HCT116 (cell line): ENCODE measurements at regions not wholly inside any gene's neighbourhood (a gene's known extent, or its start where the extent isn't known, plus 50 kb on each side); places are given as distances from the start of the nearest gene placed in this dataset.
A peak's percentile ranks its signal among the peaks of the same experiment; 100 is the strongest.

ENCODE experiments used
- ATAC-seq: fragments of 200-7000 bp; cut with Tn5 transposase; 2 replicates; pipeline ENCODE4 v1.9.1; 2020; ENCODE audit warnings: mild to moderate bottlenecking, moderate library complexity
- BruUV-seq: library from RNA; stranded (reverse); fragments of 400-500 nt; replicated peaks from 2 replicates; lab custom pipeline; 2021; lab: Mats Ljungman, UMichigan
- CTCF ChIA-PET: fragments of 300-600 bp; sonication (Branson Sonifier 250); formaldehyde crosslinking; loops from one replicate; lab custom pipeline; 2021; ENCODE audit warnings: antibody characterized with exemption; lab: Charles Lee
- POLR2A ChIA-PET: fragments of 300-600, 350-600 bp; sonication (Branson Sonifier 250); formaldehyde crosslinking; loops from one replicate; lab custom pipeline; 2021; ENCODE audit warnings: antibody characterized with exemption; lab: Charles Lee
- RAD21 ChIA-PET, 2 experiments: fragments of 300-600 bp; sonication (Branson Sonifier 250); formaldehyde crosslinking; loops; one replicate each; lab custom pipeline; 2023; ENCODE audit warnings: low total read pairs in 2 of 2; ENCODE audit not compliant: uncharacterized antibody in 2 of 2, unreplicated experiment in 2 of 2, low non-redundant PET in 1 of 2; lab: Charles Lee
- DNase-seq: peaks from one replicate; pipeline ENCODE4 v3.0.0-alpha.2; 2010; ENCODE audit warnings: low read depth, low spot score
- H2AFZ ChIP-seq: fragments of 200-600 bp; shearing (Covaris generic), sonication (generic); 2 replicates; pipeline ENCODE4 v1.6.1; 2017; ENCODE audit warnings: low read depth, mixed run types, mixed read lengths, antibody characterized with exemption, low read length; ENCODE audit not compliant: poor library complexity, severe bottlenecking
- H3K27ac ChIP-seq: 2 replicates; pipeline ENCODE4 v1.5.1; 2012; ENCODE audit warnings: low read depth, low read length
- H3K27me3 ChIP-seq: fragments of 200-600 bp; sonication (generic); 2 replicates; pipeline ENCODE4 v1.6.1; 2016; ENCODE audit warnings: mixed run types, low read length, mixed read lengths; ENCODE audit not compliant: insufficient read depth
- H3K36me3 ChIP-seq, 2 experiments: fragments of 200-500 bp in 1 of 2; fragments of 200-600 bp in 1 of 2; sonication (Bioruptor generic) in 1 of 2; sonication (generic) in 1 of 2; 2 replicates each; pipeline versions ENCODE4 v1.5.1 to v1.6.1; 2014 to 2016; ENCODE audit warnings: low read length in 2 of 2, inconsistent platforms in 1 of 2, mixed read lengths in 1 of 2, mixed run types in 1 of 2; ENCODE audit not compliant: insufficient read depth in 2 of 2, control insufficient read depth in 1 of 2
- H3K4me1 ChIP-seq, 2 experiments: fragments of 200-600 bp in 1 of 2; sonication (generic) in 1 of 2; 2 replicates each; pipeline versions ENCODE4 v1.5.1 to v1.6.1; 2012 to 2017; ENCODE audit warnings: low read length in 2 of 2, inconsistent platforms in 1 of 2, mild to moderate bottlenecking in 1 of 2, mixed read lengths in 1 of 2, mixed run types in 1 of 2, moderate library complexity in 1 of 2; ENCODE audit not compliant: insufficient read depth in 2 of 2, control insufficient read depth in 1 of 2
- H3K4me2 ChIP-seq: fragments of 200-600 bp; sonication (generic); 2 replicates; pipeline ENCODE4 v1.6.1; 2017; ENCODE audit warnings: mixed run types, low read length, mixed read lengths
- H3K4me3 ChIP-seq, 2 experiments: fragments of 200-600 bp in 1 of 2; sonication (generic) in 1 of 2; replicated peaks in 1 of 2; 2 replicates each; pipeline ENCODE4 v1.5.1; 2011 to 2016; ENCODE audit warnings: low read length in 2 of 2, control low read depth in 1 of 2, low read depth in 1 of 2, mild to moderate bottlenecking in 1 of 2, mixed read lengths in 1 of 2, mixed run types in 1 of 2
- H3K79me2 ChIP-seq: fragments of 200-600 bp; sonication (generic); 2 replicates; pipeline ENCODE4 v1.6.1; 2017; ENCODE audit warnings: mild to moderate bottlenecking, mixed run types, low read length, moderate library complexity, mixed read lengths; ENCODE audit not compliant: insufficient read depth
- H3K9ac ChIP-seq: fragments of 200-600 bp; sonication (generic); 2 replicates; pipeline ENCODE4 v1.6.1; 2016; ENCODE audit warnings: low read length, mixed read lengths
- H3K9me2 ChIP-seq: fragments of 200-600 bp; sonication (generic), shearing (Covaris generic); 2 replicates; pipeline ENCODE4 v1.6.1; 2017; ENCODE audit warnings: mixed run types, mild to moderate bottlenecking, moderate library complexity; ENCODE audit not compliant: insufficient read depth
- H3K9me3 ChIP-seq, 2 experiments: fragments of 200-500 bp in 1 of 2; fragments of 200-600 bp in 1 of 2; sonication (Bioruptor generic) in 1 of 2; sonication (generic) in 1 of 2; 2 replicates each; pipeline ENCODE4 v1.6.1; 2014 to 2017; ENCODE audit warnings: low read length in 2 of 2, mixed read lengths in 2 of 2, inconsistent platforms in 1 of 2, low read depth in 1 of 2, mild to moderate bottlenecking in 1 of 2, mixed run types in 1 of 2, moderate library complexity in 1 of 2; ENCODE audit not compliant: control insufficient read depth in 1 of 2, insufficient read depth in 1 of 2
- H4K20me1 ChIP-seq: fragments of 200-600 bp; sonication (generic), shearing (Covaris generic); 2 replicates; pipeline ENCODE4 v1.6.1; 2017; ENCODE audit warnings: mixed run types, mild to moderate bottlenecking, moderate library complexity; ENCODE audit not compliant: insufficient read depth
- ATF3 ChIP-seq: IDR thresholded peaks from 2 replicates; pipeline ENCODE4 v1.6.1; 2012
- CBX3 ChIP-seq: IDR thresholded peaks from 2 replicates; pipeline ENCODE4 v1.6.1; 2012; ENCODE audit warnings: low read depth
- CEBPB ChIP-seq: IDR thresholded peaks from 2 replicates; pipeline ENCODE4 v1.6.1; 2012; ENCODE audit warnings: low read depth
- EGR1 ChIP-seq: IDR thresholded peaks from 2 replicates; pipeline ENCODE4 v1.6.1; 2012; ENCODE audit warnings: low read depth
- ELF1 ChIP-seq: IDR thresholded peaks from 2 replicates; pipeline ENCODE4 v1.6.1; 2012; ENCODE audit warnings: low read depth, borderline replicate concordance
- EZH2 ChIP-seq: fragments of 200-600 bp; sonication (generic); IDR thresholded peaks from 2 replicates; pipeline ENCODE4 v1.6.1; 2017; ENCODE audit warnings: antibody characterized with exemption, mixed run types
- EZH2phosphoT487 ChIP-seq: fragments of 200-600 bp; IDR thresholded peaks from 2 replicates; pipeline ENCODE4 v1.6.1; 2018; ENCODE audit warnings: antibody characterized with exemption, borderline replicate concordance
- FOSL1 ChIP-seq: IDR thresholded peaks from 2 replicates; pipeline ENCODE4 v1.6.1; 2012; ENCODE audit warnings: low read depth
- JUND ChIP-seq: IDR thresholded peaks from 2 replicates; pipeline ENCODE4 v1.6.1; 2012
- MAX ChIP-seq: IDR thresholded peaks from 2 replicates; pipeline ENCODE4 v1.6.1; 2012
- POLR2A ChIP-seq: IDR thresholded peaks from 2 replicates; pipeline ENCODE4 v1.7.0; 2011; ENCODE audit warnings: borderline replicate concordance; ENCODE audit not compliant: insufficient read depth, insufficient read length; ENCODE audit errors: extremely low read depth
- POLR2AphosphoS5 ChIP-seq: IDR thresholded peaks from 2 replicates; pipeline ENCODE4 v1.6.1; 2011; ENCODE audit warnings: mild to moderate bottlenecking, low read depth, low read length, moderate library complexity
- RAD21 ChIP-seq: IDR thresholded peaks from 2 replicates; pipeline ENCODE4 v1.6.1; 2012; ENCODE audit warnings: low read depth, mild to moderate bottlenecking
- SIN3A ChIP-seq: IDR thresholded peaks from 2 replicates; pipeline ENCODE4 v1.6.1; 2012; ENCODE audit warnings: low read depth
- SRF ChIP-seq: IDR thresholded peaks from 2 replicates; pipeline ENCODE4 v1.6.1; 2012; ENCODE audit warnings: low read depth
- YY1 ChIP-seq: IDR thresholded peaks from 2 replicates; pipeline ENCODE4 v1.6.1; 2011; ENCODE audit warnings: low read length, low read depth, moderate library complexity, mild to moderate bottlenecking; ENCODE audit not compliant: insufficient replicate concordance; ENCODE audit errors: extremely low read depth
- ZBTB33 ChIP-seq: IDR thresholded peaks from 2 replicates; pipeline ENCODE4 v1.6.1; 2011; ENCODE audit warnings: mild to moderate bottlenecking, low read length, moderate library complexity; ENCODE audit not compliant: insufficient replicate concordance; ENCODE audit errors: extremely low read depth
- ZFX ChIP-seq: fragments of 450-650 bp; IDR thresholded peaks from 2 replicates; pipeline ENCODE4 v1.6.1; 2017
- intact Hi-C: fragments of 100-400 bp; cut with micrococcal nuclease; formaldehyde crosslinking; loops from 2 replicates; pipeline ENCODE4 v1.10.0; 2022

GRCh38 chr16:9316615-9317014, 225.2 kb downstream of the HAPSTR1 start (continued):
- TF ChIP-seq POLR2A: no peak
- TF ChIP-seq SIN3A: no peak
- TF ChIP-seq FOSL1: no peak
- TF ChIP-seq ZBTB33: no peak
- no peak for TF ChIP-seq EZH2
- TF ChIP-seq ELF1: no peak
- TF ChIP-seq SRF: no peak
- TF ChIP-seq YY1: no peak
- TF ChIP-seq CEBPB: no peak
- TF ChIP-seq EZH2phosphoT487: no peak
- TF ChIP-seq, all 23 proteins: peak for 0

GRCh38 chr16:9318764-9319163, 227.3 kb downstream of the HAPSTR1 start:
- H3K9ac ChIP-seq: no peak overlapping the region
- no peak overlapping the region for H2AFZ ChIP-seq
- no peak overlapping the region for H3K4me2 ChIP-seq
- H3K4me1 ChIP-seq: no peaks in the 10 kb centered on the region
- no peaks in the 10 kb centered on the region for H4K20me1 ChIP-seq
- H3K4me3 ChIP-seq: no peak overlapping the region
- no TSS peak for BruUV-seq
- H3K79me2 ChIP-seq: no peaks in the 10 kb centered on the region
- H3K27me3 ChIP-seq: peaks cover 6% of the 10 kb centered on the region; the same call in 1 of the 2 replicates
- ATAC-seq (0 out of 2 replicates have a peak, but pooled peaks have one; percentile 46), DNase-seq (no peak)
- H3K9me3 ChIP-seq: no peaks in the 10 kb centered on the region
- POLR2A ChIA-PET: no interaction called here
- intact Hi-C loops: no loop called here
- TF ChIP-seq SRF (no peak), CEBPB (no peak), EGR1 (no peak), ATF3 (no peak), RAD21 (no peak), CBX3 (no peak), MAX (no peak), EZH2phosphoT487 (no peak), ZBTB33 (no peak), JUND (no peak), ZFX (no peak), POLR2AphosphoS5 (no peak), ELF1 (no peak)
- H3K36me3 ChIP-seq: no peaks in the 10 kb centered on the region
- H3K27ac ChIP-seq: no peak overlapping the region
- RAD21 ChIA-PET: no interaction called here
- CTCF ChIA-PET: no interaction called here
- no peaks in the 10 kb centered on the region for H3K9me2 ChIP-seq
